Ovary (tissue), 7 donors: ENCODE measurements at regions not wholly inside any gene's neighbourhood (a gene's known extent, or its start where the extent isn't known, plus 50 kb on each side); places are given as distances from the start of the nearest gene placed in this dataset.

Experiments
- DNase-seq, 5 donors: peaks; one replicate each; pipeline ENCODE4 v3.0.0-alpha.2; 2019 to 2020
- H3K27ac ChIP-seq, 2 donors: fragments of 200-600 bp; one replicate each; pipeline versions ENCODE4 v1.5.1 to v1.8.0; 2019 to 2022
- H3K27me3 ChIP-seq: fragments of 200-600 bp; one replicate; pipeline ENCODE4 v1.8.0; 2022
- H3K36me3 ChIP-seq: fragments of 200-600 bp; sonication (generic); one replicate; pipeline ENCODE4 v1.5.1; 2019
- H3K4me1 ChIP-seq: one replicate; pipeline ENCODE4 v1.8.1; 2013; ENCODE audit warnings: mild to moderate bottlenecking, moderate library complexity; ENCODE audit not compliant: insufficient read depth
- H3K4me3 ChIP-seq: fragments of 200-600 bp; sonication (generic); one replicate; pipeline ENCODE4 v1.5.1; 2017
- H3K9me3 ChIP-seq, 2 donors: fragments of 200-600 bp in 1 of 2; sonication (generic) in 1 of 2; one replicate each; pipeline versions ENCODE4 v1.5.1 to v1.8.1; 2013 to 2019; ENCODE audit warnings: mild to moderate bottlenecking in 1 of 2, moderate library complexity in 1 of 2
- EP300 ChIP-seq: sonication (generic); formaldehyde crosslinking; IDR thresholded peaks from one replicate; pipeline ENCODE4 v1.6.1; 2017; ENCODE audit warnings: antibody characterized with exemption
- POLR2A ChIP-seq: fragments of 450-650 bp; IDR thresholded peaks from one replicate; pipeline ENCODE4 v1.6.1; 2017; ENCODE audit warnings: antibody characterized with exemption, mild to moderate bottlenecking, moderate library complexity
- WGBS, 3 donors: extraction: QIAGEN DNeasy Blood & Tissue Kit in 1 of 3; methylation state at CpG; one replicate each; pipeline versions ENCODE4 v1.1.5 to v1.1.7; 2013 to 2017; 5-methylcytosine and 5-hydroxymethylcytosine counted together
- intact Hi-C, 4 donors: fragments of 100-400 bp; cut with DNase I; formaldehyde crosslinking; loops; one replicate each; pipeline versions ENCODE4 v1.11.0 to v1.15.1; 2022 to 2023
- TF ChIP-seq, protein P1 (sequence below), 3 donors: fragments of 450-650 bp in 2 of 3; fragments of 200-600 bp in 1 of 3; IDR thresholded peaks; one replicate each; pipeline versions ENCODE4 v1.5.1 to v1.8.0; 2016 to 2022; ENCODE audit warnings: antibody characterized with exemption in 3 of 3, mild to moderate bottlenecking in 1 of 3
- donor health status: DM: no; HTN: no; CAD: no; lungs with moderate emphysema.
- donor health status: DM: no; HTN: no; CAD: no.
- donor health status: Bipolar disorder and iron deficiency.
- donor health status: DM: no; HTN: no; CAD: no.
- donor health status: DM: yes; HTN: yes; CAD: no.

DNA sequence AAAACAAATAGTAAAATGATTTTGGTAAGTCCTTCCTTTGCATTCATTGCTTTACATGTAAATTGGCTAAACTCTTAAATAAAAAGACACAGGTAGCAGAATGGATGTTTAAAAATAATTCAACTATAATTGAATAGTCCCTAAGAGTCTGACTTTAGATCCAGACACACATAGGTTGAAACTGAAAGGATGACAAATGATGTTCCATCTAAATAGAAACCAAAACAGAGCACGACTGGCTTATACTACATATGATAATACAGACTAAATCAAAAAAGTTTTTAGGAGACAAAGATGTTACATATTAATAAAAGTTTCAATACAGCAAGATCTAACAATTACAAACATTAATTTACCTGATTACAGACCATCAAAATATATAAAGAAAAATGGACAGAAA is 2055.1 kb upstream of the WWC1 start:
- H3K9me3 ChIP-seq, result no peaks in the 10 kb centered on the region
- no peak overlapping the region for H3K27ac ChIP-seq
- WGBS, 3 donors, result 84 to 92% (median 86%) methylated on average over 1 of the region's 1 CpG
- intact Hi-C loops, result no loop called here
- TF ChIP-seq, protein P1, sequence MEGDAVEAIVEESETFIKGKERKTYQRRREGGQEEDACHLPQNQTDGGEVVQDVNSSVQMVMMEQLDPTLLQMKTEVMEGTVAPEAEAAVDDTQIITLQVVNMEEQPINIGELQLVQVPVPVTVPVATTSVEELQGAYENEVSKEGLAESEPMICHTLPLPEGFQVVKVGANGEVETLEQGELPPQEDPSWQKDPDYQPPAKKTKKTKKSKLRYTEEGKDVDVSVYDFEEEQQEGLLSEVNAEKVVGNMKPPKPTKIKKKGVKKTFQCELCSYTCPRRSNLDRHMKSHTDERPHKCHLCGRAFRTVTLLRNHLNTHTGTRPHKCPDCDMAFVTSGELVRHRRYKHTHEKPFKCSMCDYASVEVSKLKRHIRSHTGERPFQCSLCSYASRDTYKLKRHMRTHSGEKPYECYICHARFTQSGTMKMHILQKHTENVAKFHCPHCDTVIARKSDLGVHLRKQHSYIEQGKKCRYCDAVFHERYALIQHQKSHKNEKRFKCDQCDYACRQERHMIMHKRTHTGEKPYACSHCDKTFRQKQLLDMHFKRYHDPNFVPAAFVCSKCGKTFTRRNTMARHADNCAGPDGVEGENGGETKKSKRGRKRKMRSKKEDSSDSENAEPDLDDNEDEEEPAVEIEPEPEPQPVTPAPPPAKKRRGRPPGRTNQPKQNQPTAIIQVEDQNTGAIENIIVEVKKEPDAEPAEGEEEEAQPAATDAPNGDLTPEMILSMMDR (IDR thresholded peaks at IDR 0.05), result no peak
- TF ChIP-seq EP300 (no peak), POLR2A (no peak)
- H3K36me3 ChIP-seq, result no peaks in the 10 kb centered on the region
- H3K4me3 ChIP-seq, result no peak overlapping the region
- DNase-seq, result no peak
- no peaks in the 10 kb centered on the region for H3K4me1 ChIP-seq
- no peaks in the 10 kb centered on the region for H3K27me3 ChIP-seq

DNA sequence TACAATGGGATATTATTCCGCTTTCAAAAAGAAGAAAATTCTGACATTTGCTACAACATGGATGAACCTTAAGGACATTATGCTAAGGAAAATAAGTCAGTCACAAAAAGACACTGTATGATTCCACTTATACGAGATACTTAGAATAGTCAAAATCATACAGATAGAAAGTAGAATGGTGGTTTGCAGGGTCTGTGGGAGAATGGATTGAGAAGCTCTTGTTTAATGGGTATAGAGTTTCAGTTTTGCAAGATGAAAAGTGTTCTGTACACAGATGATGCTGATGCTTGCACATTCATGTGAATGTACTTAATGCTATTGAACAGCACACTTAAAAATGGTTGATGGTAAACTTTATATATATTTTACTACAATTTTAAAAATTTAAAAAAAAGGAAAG is 2050.7 kb upstream of the WWC1 start:
- Histone ChIP-seq H3K36me3 (no peaks in the 10 kb centered on the region), H3K4me3 (no peak overlapping the region), H3K4me1 (no peaks in the 10 kb centered on the region), H3K27ac (no peak overlapping the region), H3K9me3 (no peaks in the 10 kb centered on the region), H3K27me3 (no peaks in the 10 kb centered on the region)
- no peak for DNase-seq
- WGBS, 3 donors, result 94 to 97% (median 97%) methylated on average over 2 of the region's 2 CpGs
- intact Hi-C loops, result no loop called here
- TF ChIP-seq POLR2A, result no peak
- TF ChIP-seq, protein P1 (IDR thresholded peaks at IDR 0.05), result no peak
- no peak for TF ChIP-seq EP300

DNA sequence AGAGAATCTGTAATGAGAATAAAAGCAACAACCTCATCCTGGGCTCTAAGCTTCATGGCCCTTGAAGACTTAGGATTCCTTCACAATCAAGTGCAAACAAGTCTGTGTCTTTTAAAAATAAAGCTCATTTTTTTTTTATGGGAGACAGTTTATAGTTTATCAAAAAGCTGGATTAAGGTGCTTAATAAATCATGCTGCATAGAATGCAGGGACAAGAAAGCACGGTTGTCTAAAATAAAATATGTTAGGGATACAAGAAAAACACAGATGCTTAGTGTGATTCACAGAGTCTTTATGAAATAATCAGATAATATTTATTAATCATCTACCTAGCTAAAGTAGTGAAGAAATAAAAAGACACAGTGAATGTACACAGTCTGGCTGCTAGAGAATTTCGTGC is 2045.9 kb upstream of the WWC1 start:
- no peaks in the 10 kb centered on the region for H3K27me3 ChIP-seq
- no peak overlapping the region for H3K4me3 ChIP-seq
- 40 to 54% (median 48%) methylated on average over 2 of the region's 2 CpGs for WGBS, 3 donors
- H3K4me1 ChIP-seq, result no peaks in the 10 kb centered on the region
- no peak overlapping the region for H3K27ac ChIP-seq
- intact Hi-C loops, result no loop called here
- no peak for DNase-seq
- TF ChIP-seq EP300 (no peak), POLR2A (no peak)
- TF ChIP-seq, protein P1 (IDR thresholded peaks at IDR 0.05), result no peak
- H3K36me3 ChIP-seq, result no peaks in the 10 kb centered on the region
- H3K9me3 ChIP-seq, result no peaks in the 10 kb centered on the region

DNA sequence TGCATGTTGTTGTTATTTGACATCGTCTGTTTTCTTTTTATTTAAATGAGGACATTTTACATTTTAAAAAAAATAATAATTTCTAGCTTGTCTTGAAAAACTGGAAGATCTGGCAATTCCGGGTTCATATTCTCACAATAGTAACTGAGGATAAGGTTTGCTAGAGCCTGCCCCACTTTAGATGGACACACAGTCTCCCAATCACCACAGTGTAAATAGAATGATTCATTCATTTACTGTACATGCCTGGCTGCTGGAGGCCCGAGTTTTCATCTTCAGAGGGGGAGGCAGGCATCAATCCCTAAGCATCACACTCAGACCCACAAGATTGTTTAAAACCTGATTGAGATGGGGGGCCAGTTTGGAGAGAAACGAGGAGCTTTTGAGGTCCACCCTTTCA is 2039.7 kb upstream of the WWC1 start:
- H3K4me1 ChIP-seq, result no peaks in the 10 kb centered on the region
- H3K9me3 ChIP-seq, result no peaks in the 10 kb centered on the region
- no peak for DNase-seq
- no peak overlapping the region for H3K4me3 ChIP-seq
- H3K27me3 ChIP-seq, result no peaks in the 10 kb centered on the region
- no peak overlapping the region for H3K27ac ChIP-seq
- intact Hi-C loops, result no loop called here
- H3K36me3 ChIP-seq, result no peaks in the 10 kb centered on the region
- 76 to 80% (median 78%) methylated on average over 4 of the region's 4 CpGs for WGBS, 3 donors
- TF ChIP-seq POLR2A (no peak), EP300 (no peak)
- TF ChIP-seq, protein P1 (IDR thresholded peaks at IDR 0.05), result no peak

DNA sequence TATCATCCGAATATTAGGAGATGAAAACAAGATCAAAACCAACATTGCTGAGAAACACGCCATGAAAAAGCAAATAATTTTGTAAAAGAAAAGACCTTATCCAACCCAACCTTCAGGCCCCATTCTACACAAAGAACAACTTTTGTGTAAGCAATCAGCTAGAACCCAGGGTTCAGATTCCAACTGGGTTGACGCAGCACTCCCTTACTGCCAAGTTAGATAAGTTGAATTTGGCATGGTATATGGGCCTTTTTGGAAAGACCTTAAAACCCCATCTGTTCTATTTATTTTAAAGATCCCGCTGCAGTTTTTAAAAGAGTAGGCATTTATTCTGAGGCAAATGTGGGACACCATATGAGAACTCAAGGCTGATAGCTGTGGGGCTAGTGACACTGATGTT is 2033.8 kb upstream of the WWC1 start:
- Histone ChIP-seq H3K27me3 (no peaks in the 10 kb centered on the region), H3K27ac (no peak overlapping the region), H3K4me3 (no peak overlapping the region), H3K36me3 (no peaks in the 10 kb centered on the region), H3K9me3 (no peaks in the 10 kb centered on the region), H3K4me1 (no peaks in the 10 kb centered on the region)
- DNase-seq, result no peak
- 81 to 88% (median 82%) methylated on average over 4 of the region's 4 CpGs for WGBS, 3 donors
- TF ChIP-seq, protein P1 (IDR thresholded peaks at IDR 0.05), result no peak
- no peak for TF ChIP-seq EP300
- TF ChIP-seq POLR2A, result no peak
- intact Hi-C loops, result no loop called here
